HEK293T (cell line): ENCODE measurements at regions not wholly inside any gene's neighbourhood (a gene's known extent, or its start where the extent isn't known, plus 50 kb on each side); places are given as distances from the start of the nearest gene placed in this dataset.

Experiments used
- ARNT ChIP-seq: fragments of 450-650 bp; IDR thresholded peaks from 2 replicates; pipeline ENCODE4 v1.6.1; 2017; ENCODE audit warnings: mild to moderate bottlenecking
- BHLHE40 ChIP-seq: fragments of 450-650 bp; IDR thresholded peaks from 2 replicates; pipeline ENCODE4 v1.6.1; 2016; ENCODE audit warnings: mild to moderate bottlenecking, moderate library complexity, borderline replicate concordance
- CTBP1 ChIP-seq: fragments of 450-650 bp; IDR thresholded peaks from 2 replicates; pipeline ENCODE4 v1.6.1; 2016; ENCODE audit warnings: borderline replicate concordance
- FOXA1 ChIP-seq: fragments of 450-650 bp; IDR thresholded peaks from 2 replicates; pipeline ENCODE4 v1.6.1; 2016; ENCODE audit warnings: mild to moderate bottlenecking
- FOXK2 ChIP-seq: fragments of 450-650 bp; IDR thresholded peaks from 2 replicates; pipeline ENCODE4 v1.6.1; 2016; ENCODE audit warnings: mild to moderate bottlenecking
- FOXM1 ChIP-seq: fragments of 450-650 bp; IDR thresholded peaks from 2 replicates; pipeline ENCODE4 v1.6.1; 2017; ENCODE audit warnings: mild to moderate bottlenecking, borderline replicate concordance
- L3MBTL2 ChIP-seq: fragments of 450-650 bp; conservative IDR thresholded peaks from 2 replicates; pipeline ENCODE4 v1.6.1; 2016; ENCODE audit warnings: mild to moderate bottlenecking
- LEF1 ChIP-seq: fragments of 450-650 bp; IDR thresholded peaks from 2 replicates; pipeline ENCODE4 v1.6.1; 2017; ENCODE audit warnings: mild to moderate bottlenecking, borderline replicate concordance
- NFRKB ChIP-seq: fragments of 450-650 bp; IDR thresholded peaks from 2 replicates; pipeline ENCODE4 v1.6.1; 2016; ENCODE audit warnings: mild to moderate bottlenecking, moderate library complexity
- SP1 ChIP-seq: fragments of 450-650 bp; IDR thresholded peaks from 2 replicates; pipeline ENCODE4 v1.6.1; 2017
- SUZ12 ChIP-seq: fragments of 450-650 bp; IDR thresholded peaks from 2 replicates; pipeline ENCODE4 v1.6.1; 2016; ENCODE audit warnings: mild to moderate bottlenecking
- TARDBP ChIP-seq: fragments of 450-650 bp; IDR thresholded peaks from 2 replicates; pipeline ENCODE4 v1.6.1; 2016

GRCh38 chr2:78780864-78781583 lies 244.5 kb upstream of the REG3G start:
- no peak for TF ChIP-seq FOXM1
- no peak for TF ChIP-seq SP1
- TF ChIP-seq FOXA1, result no peak
- TF ChIP-seq SUZ12, result no peak
- TF ChIP-seq FOXK2, result no peak
- TF ChIP-seq LEF1, result no peak
- no peak for TF ChIP-seq BHLHE40
- TF ChIP-seq L3MBTL2, result no peak
- no peak for TF ChIP-seq ARNT
- no peak for TF ChIP-seq CTBP1
- no peak for TF ChIP-seq TARDBP
- no peak for TF ChIP-seq NFRKB
